ENCODE measurements at regions not wholly inside any gene's neighbourhood (a gene's known extent, or its start where the extent isn't known, plus 50 kb on each side); places are given as distances from the start of the nearest gene placed in this dataset.

GRCh38 chr5:99928490-99928889, 606.7 kb upstream of the FAM174A start:
- in situ Hi-C loops (cut with HindIII; ENCODE audit: low sequenced_read_pairs), result no loop called here

- in situ Hi-C loops (cut with HindIII; ENCODE audit: low sequenced_read_pairs), result no loop called here
These were observed 608.7 kb upstream of the FAM174A start for GRCh38 chr5:99926463-99926862.

GRCh38 chr5:99922386-99922785, 612.8 kb upstream of the FAM174A start:
- in situ Hi-C loops (cut with HindIII; ENCODE audit: low sequenced_read_pairs), result no loop called here

GRCh38 chr5:99911971-99912370, 623.2 kb upstream of the FAM174A start:
- in situ Hi-C loops (cut with HindIII; ENCODE audit: low sequenced_read_pairs), result no loop called here

- in situ Hi-C loops (cut with HindIII; ENCODE audit: low sequenced_read_pairs), result no loop called here
These were observed 628.4 kb upstream of the FAM174A start for GRCh38 chr5:99906776-99907175.

- in situ Hi-C loops (cut with HindIII; ENCODE audit: low sequenced_read_pairs), result no loop called here
These were observed 633.2 kb upstream of the FAM174A start for GRCh38 chr5:99901972-99902371.

GRCh38 chr5:99900302-99900852, 634.8 kb upstream of the FAM174A start:
- in situ Hi-C loops (cut with HindIII; ENCODE audit: low sequenced_read_pairs), result no loop called here

- in situ Hi-C loops (cut with HindIII; ENCODE audit: low sequenced_read_pairs), result no loop called here
These were observed 655.2 kb upstream of the FAM174A start for GRCh38 chr5:99879791-99880511.

- in situ Hi-C loops (cut with HindIII; ENCODE audit: low sequenced_read_pairs), result no loop called here
These were observed 656.3 kb upstream of the FAM174A start for GRCh38 chr5:99878830-99879229.

GRCh38 chr5:99866740-99867139, 668.4 kb upstream of the FAM174A start:
- in situ Hi-C loops (cut with HindIII; ENCODE audit: low sequenced_read_pairs), result no loop called here

GRCh38 chr5:99865159-99865558, 670.0 kb upstream of the FAM174A start:
- in situ Hi-C loops (cut with HindIII; ENCODE audit: low sequenced_read_pairs), result no loop called here

- in situ Hi-C loops (cut with HindIII; ENCODE audit: low sequenced_read_pairs), result no loop called here
These were observed 699.4 kb upstream of the FAM174A start for GRCh38 chr5:99835791-99836190.

GRCh38 chr5:99827136-99827535, 708.0 kb upstream of the FAM174A start:
- in situ Hi-C loops (cut with HindIII; ENCODE audit: low sequenced_read_pairs), result no loop called here

GRCh38 chr5:99817796-99818195, 717.4 kb upstream of the FAM174A start:
- in situ Hi-C loops (cut with HindIII; ENCODE audit: low sequenced_read_pairs), result no loop called here

- in situ Hi-C loops (cut with HindIII; ENCODE audit: low sequenced_read_pairs), result no loop called here
These were observed 720.7 kb upstream of the FAM174A start for GRCh38 chr5:99814321-99815063.

GRCh38 chr5:99808657-99809230, 726.4 kb upstream of the FAM174A start:
- in situ Hi-C loops (cut with HindIII; ENCODE audit: low sequenced_read_pairs), result no loop called here

- in situ Hi-C loops (cut with HindIII; ENCODE audit: low sequenced_read_pairs), result no loop called here
These were observed 727.8 kb upstream of the FAM174A start for GRCh38 chr5:99807346-99807745.

GRCh38 chr5:99795031-99795430, 740.1 kb upstream of the FAM174A start:
- in situ Hi-C loops (cut with HindIII; ENCODE audit: low sequenced_read_pairs), result no loop called here

GRCh38 chr5:99788482-99788881, 746.7 kb upstream of the FAM174A start:
- in situ Hi-C loops (cut with HindIII; ENCODE audit: low sequenced_read_pairs), result no loop called here

- in situ Hi-C loops (cut with HindIII; ENCODE audit: low sequenced_read_pairs), result no loop called here
These were observed 760.0 kb upstream of the FAM174A start for GRCh38 chr5:99775189-99775588.

- in situ Hi-C loops (cut with HindIII; ENCODE audit: low sequenced_read_pairs), result no loop called here
These were observed 761.9 kb upstream of the FAM174A start for GRCh38 chr5:99773290-99773689.

GRCh38 chr5:99771296-99771695, 763.9 kb upstream of the FAM174A start:
- in situ Hi-C loops (cut with HindIII; ENCODE audit: low sequenced_read_pairs), result no loop called here
